SK-N-SH treated with all-trans-retinoic acid at 6 μM for 48 hours (cell line): ENCODE measurements at regions not wholly inside any gene's neighbourhood (a gene's known extent, or its start where the extent isn't known, plus 50 kb on each side); places are given as distances from the start of the nearest gene placed in this dataset.

Experiments
- ATAC-seq: fragments of 200-7000 bp; cut with Tn5 transposase; 3 replicates; pipeline ENCODE4 v1.9.1; 2020; ENCODE audit warnings: mild to moderate bottlenecking, moderate library complexity
- ARNTL ChIP-seq: fragments of 450-650 bp; formaldehyde crosslinking; IDR thresholded peaks from 2 replicates; pipeline ENCODE4 v1.5.0; 2020; ENCODE audit warnings: low read depth, mild to moderate bottlenecking, moderate library complexity, borderline replicate concordance
- BACH2 ChIP-seq: fragments of 250-450 bp; sonication (Bioruptor Pico); IDR thresholded peaks from 2 replicates; pipeline ENCODE4 v1.9.0; 2021; ENCODE audit warnings: mild to moderate bottlenecking, borderline replicate concordance
- CSDC2 ChIP-seq: fragments of 250-450 bp; sonication (Bioruptor Pico); IDR thresholded peaks from 2 replicates; pipeline ENCODE4 v1.5.0; 2020; ENCODE audit warnings: mild to moderate bottlenecking, moderate library complexity
- CSRNP3 ChIP-seq: fragments of 250-450 bp; sonication (Bioruptor Pico); IDR thresholded peaks from 2 replicates; pipeline ENCODE4 v1.5.1; 2021; ENCODE audit warnings: mild to moderate bottlenecking, moderate library complexity
- GLIS3 ChIP-seq: fragments of 250-450 bp; sonication (Bioruptor Pico); IDR thresholded peaks from 2 replicates; pipeline ENCODE4 v1.5.0; 2020; ENCODE audit warnings: mild to moderate bottlenecking, moderate library complexity
- OSR1 ChIP-seq: fragments of 250-450 bp; sonication (Bioruptor Pico); IDR thresholded peaks from 2 replicates; pipeline ENCODE4 v1.8.0; 2022; ENCODE audit warnings: moderate library complexity, mild to moderate bottlenecking, inconsistent platforms
- PATZ1 ChIP-seq: fragments of 250-450 bp; sonication (Bioruptor Pico); IDR thresholded peaks from 2 replicates; pipeline ENCODE4 v1.8.0; 2020; ENCODE audit warnings: mild to moderate bottlenecking, moderate library complexity, borderline replicate concordance
- POU6F1 ChIP-seq: fragments of 250-450 bp; sonication (Bioruptor Pico); IDR thresholded peaks from 2 replicates; pipeline ENCODE4 v1.8.0; 2021; ENCODE audit warnings: low read depth, mild to moderate bottlenecking, moderate library complexity, borderline replicate concordance
- PPARA ChIP-seq: fragments of 250-450 bp; sonication (Bioruptor Pico); IDR thresholded peaks from 2 replicates; pipeline ENCODE4 v1.5.0; 2020; ENCODE audit warnings: mild to moderate bottlenecking, borderline replicate concordance
- RARB ChIP-seq: fragments of 250-450 bp; sonication (Bioruptor Pico); IDR thresholded peaks from 2 replicates; pipeline ENCODE4 v1.8.0; 2021; ENCODE audit warnings: mild to moderate bottlenecking, moderate library complexity
- SNAI2 ChIP-seq: fragments of 250-450 bp; sonication (Bioruptor Pico); IDR thresholded peaks from 2 replicates; pipeline ENCODE4 v1.5.0; 2020; ENCODE audit warnings: mild to moderate bottlenecking, moderate library complexity
- TCF4 ChIP-seq: fragments of 250-450 bp; sonication (Bioruptor Pico); IDR thresholded peaks from 2 replicates; pipeline ENCODE4 v1.8.0; 2021; ENCODE audit warnings: mild to moderate bottlenecking, moderate library complexity, borderline replicate concordance
- TOX ChIP-seq: fragments of 250-450 bp; sonication (Bioruptor Pico); IDR thresholded peaks from 2 replicates; pipeline ENCODE4 v1.8.0; 2021; ENCODE audit warnings: mild to moderate bottlenecking, moderate library complexity, borderline replicate concordance
- ZC3H10 ChIP-seq: fragments of 250-450 bp; sonication (Bioruptor Pico); IDR thresholded peaks from 2 replicates; pipeline ENCODE4 v1.5.1; 2021; ENCODE audit warnings: mild to moderate bottlenecking, moderate library complexity
- ZFP3 ChIP-seq: fragments of 250-450 bp; sonication (Bioruptor Pico); IDR thresholded peaks from 2 replicates; pipeline ENCODE4 v1.5.0; 2020; ENCODE audit warnings: mild to moderate bottlenecking, moderate library complexity
- ZNF565 ChIP-seq: fragments of 450-650 bp; formaldehyde crosslinking; conservative IDR thresholded peaks from 2 replicates; pipeline ENCODE4 v1.5.0; 2020; ENCODE audit warnings: low read depth, mild to moderate bottlenecking, moderate library complexity
- ZNF70 ChIP-seq: fragments of 450-650 bp; formaldehyde crosslinking; IDR thresholded peaks from 2 replicates; pipeline ENCODE4 v1.5.0; 2020; ENCODE audit warnings: mild to moderate bottlenecking, moderate library complexity
- ZNF8 ChIP-seq: fragments of 450-650 bp; formaldehyde crosslinking; IDR thresholded peaks from 2 replicates; pipeline ENCODE4 v1.5.0; 2020; ENCODE audit warnings: mild to moderate bottlenecking, moderate library complexity
- TF ChIP-seq, protein P1 (sequence below): fragments of 250-450 bp; sonication (Bioruptor Pico); IDR thresholded peaks from 2 replicates; pipeline ENCODE4 v1.5.1; 2020; ENCODE audit warnings: low read depth, mild to moderate bottlenecking, moderate library complexity
- TF ChIP-seq, protein P2 (sequence below): fragments of 250-450 bp; sonication (Bioruptor Pico); IDR thresholded peaks from 2 replicates; pipeline ENCODE4 v1.5.0; 2020; ENCODE audit warnings: mild to moderate bottlenecking, moderate library complexity

DNA sequence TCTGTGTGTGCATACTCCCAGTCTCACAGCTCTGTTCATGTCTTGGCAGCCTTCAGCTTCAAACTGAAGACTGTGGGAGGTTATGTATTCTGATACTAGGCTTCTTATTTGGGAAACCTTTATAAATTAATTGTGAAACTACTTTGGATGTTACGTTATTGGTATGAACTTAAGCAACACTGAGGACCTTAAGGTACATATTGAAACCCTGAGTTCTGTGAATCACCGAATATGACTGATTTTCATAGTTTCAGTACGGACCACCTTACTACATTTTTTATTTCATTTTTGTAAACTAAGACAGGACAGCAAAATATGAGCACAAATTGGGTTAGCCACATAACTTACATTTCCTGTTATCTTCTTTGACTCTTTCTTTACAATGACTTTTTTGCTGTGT is 498.4 kb downstream of the PDGFC start (continued):
- no peak for TF ChIP-seq POU6F1 (CRISPR knock-in tag)
- no peak for TF ChIP-seq ARNTL
- TF ChIP-seq PPARA (CRISPR knock-in tag), result no peak

DNA sequence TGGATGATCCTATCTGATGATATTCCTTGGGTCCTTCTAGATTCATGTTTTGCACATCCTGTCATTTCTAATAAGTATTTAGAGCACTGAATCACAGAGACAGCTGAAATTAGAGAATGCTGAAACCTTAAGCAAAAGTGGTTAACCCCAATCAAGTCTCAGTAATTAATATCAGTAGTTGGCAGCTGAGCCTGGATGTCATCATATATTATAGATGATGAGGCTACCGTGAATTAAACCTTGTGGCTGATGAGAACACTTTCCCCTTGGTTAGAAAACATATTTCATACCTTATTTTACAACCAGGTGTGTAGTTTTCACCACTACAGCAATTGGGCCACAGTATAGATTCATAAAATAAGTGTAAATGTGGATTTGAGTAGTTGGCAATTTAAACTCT is 499.0 kb downstream of the PDGFC start:
- no peak for ATAC-seq
- TF ChIP-seq CSDC2 (CRISPR knock-in tag) (no peak), ZNF70 (no peak), BACH2 (CRISPR knock-in tag) (no peak), ARNTL (no peak)
- TF ChIP-seq, protein P1, sequence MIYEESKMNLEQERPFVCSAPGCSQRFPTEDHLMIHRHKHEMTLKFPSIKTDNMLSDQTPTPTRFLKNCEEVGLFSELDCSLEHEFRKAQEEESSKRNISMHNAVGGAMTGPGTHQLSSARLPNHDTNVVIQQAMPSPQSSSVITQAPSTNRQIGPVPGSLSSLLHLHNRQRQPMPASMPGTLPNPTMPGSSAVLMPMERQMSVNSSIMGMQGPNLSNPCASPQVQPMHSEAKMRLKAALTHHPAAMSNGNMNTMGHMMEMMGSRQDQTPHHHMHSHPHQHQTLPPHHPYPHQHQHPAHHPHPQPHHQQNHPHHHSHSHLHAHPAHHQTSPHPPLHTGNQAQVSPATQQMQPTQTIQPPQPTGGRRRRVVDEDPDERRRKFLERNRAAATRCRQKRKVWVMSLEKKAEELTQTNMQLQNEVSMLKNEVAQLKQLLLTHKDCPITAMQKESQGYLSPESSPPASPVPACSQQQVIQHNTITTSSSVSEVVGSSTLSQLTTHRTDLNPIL, result no peak

DNA sequence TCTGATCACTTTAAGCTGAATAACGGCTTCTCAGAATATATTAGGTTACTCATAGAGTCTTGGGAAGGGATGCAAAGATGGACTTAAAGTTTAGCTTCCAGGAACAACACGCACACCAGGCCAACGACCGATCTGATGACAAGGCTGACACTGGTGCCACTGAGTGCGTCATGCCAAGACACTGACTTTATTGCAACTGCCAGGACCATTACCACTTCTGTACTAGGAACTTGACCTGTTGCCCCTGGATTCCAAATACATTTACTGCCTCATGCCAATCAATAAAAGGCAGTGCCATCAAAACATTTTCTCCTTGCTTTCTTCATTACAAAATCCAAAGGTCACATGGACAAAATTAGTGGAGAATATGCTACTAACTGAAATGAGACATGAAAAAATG is 505.9 kb upstream of the CTSO start:
- TF ChIP-seq ZNF565 (CRISPR knock-in tag) (no peak), ZC3H10 (CRISPR knock-in tag) (no peak), ZNF8 (CRISPR knock-in tag) (no peak), PATZ1 (CRISPR knock-in tag) (no peak), RARB (CRISPR knock-in tag) (no peak), ARNTL (no peak), POU6F1 (CRISPR knock-in tag) (no peak), PPARA (CRISPR knock-in tag) (no peak)
- TF ChIP-seq, protein P2, sequence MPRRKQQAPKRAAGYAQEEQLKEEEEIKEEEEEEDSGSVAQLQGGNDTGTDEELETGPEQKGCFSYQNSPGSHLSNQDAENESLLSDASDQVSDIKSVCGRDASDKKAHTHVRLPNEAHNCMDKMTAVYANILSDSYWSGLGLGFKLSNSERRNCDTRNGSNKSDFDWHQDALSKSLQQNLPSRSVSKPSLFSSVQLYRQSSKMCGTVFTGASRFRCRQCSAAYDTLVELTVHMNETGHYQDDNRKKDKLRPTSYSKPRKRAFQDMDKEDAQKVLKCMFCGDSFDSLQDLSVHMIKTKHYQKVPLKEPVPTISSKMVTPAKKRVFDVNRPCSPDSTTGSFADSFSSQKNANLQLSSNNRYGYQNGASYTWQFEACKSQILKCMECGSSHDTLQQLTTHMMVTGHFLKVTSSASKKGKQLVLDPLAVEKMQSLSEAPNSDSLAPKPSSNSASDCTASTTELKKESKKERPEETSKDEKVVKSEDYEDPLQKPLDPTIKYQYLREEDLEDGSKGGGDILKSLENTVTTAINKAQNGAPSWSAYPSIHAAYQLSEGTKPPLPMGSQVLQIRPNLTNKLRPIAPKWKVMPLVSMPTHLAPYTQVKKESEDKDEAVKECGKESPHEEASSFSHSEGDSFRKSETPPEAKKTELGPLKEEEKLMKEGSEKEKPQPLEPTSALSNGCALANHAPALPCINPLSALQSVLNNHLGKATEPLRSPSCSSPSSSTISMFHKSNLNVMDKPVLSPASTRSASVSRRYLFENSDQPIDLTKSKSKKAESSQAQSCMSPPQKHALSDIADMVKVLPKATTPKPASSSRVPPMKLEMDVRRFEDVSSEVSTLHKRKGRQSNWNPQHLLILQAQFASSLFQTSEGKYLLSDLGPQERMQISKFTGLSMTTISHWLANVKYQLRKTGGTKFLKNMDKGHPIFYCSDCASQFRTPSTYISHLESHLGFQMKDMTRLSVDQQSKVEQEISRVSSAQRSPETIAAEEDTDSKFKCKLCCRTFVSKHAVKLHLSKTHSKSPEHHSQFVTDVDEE (CRISPR knock-in tag), result no peak

DNA sequence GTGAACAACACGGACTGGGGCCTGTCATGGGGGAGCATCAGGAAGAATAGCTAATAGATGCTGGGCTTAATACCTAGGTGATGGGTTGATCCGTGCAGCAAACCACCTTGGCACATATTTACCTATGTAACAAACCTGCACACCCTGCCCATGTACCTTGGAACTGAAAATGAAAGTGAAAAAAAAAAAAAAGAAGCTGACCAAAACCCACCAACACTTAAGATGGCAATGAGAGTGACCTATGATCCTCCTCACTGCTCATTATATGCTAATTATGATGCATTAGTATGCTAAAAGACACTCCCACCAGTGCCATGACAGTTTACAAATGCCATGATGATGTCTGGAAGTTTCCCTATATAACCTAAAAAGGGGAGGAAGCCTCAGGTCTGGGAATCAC is 503.2 kb upstream of the CTSO start:
- ATAC-seq, result no peak
- no peak for TF ChIP-seq ZNF8 (CRISPR knock-in tag)
- no peak for TF ChIP-seq CSDC2 (CRISPR knock-in tag)
- TF ChIP-seq TCF4 (CRISPR knock-in tag), result no peak
- no peak for TF ChIP-seq ZFP3 (CRISPR knock-in tag)
- TF ChIP-seq CSRNP3 (CRISPR knock-in tag), result no peak
- TF ChIP-seq ARNTL, result no peak
- TF ChIP-seq RARB (CRISPR knock-in tag), result no peak
- TF ChIP-seq ZNF70, result no peak
- no peak for TF ChIP-seq OSR1 (CRISPR knock-in tag)
- TF ChIP-seq SNAI2 (CRISPR knock-in tag), result no peak
- no peak for TF ChIP-seq TOX
- TF ChIP-seq POU6F1 (CRISPR knock-in tag), result no peak
- TF ChIP-seq BACH2 (CRISPR knock-in tag), result no peak
- no peak for TF ChIP-seq ZC3H10 (CRISPR knock-in tag)
- TF ChIP-seq PATZ1 (CRISPR knock-in tag), result no peak
- TF ChIP-seq PPARA (CRISPR knock-in tag), result no peak
- TF ChIP-seq GLIS3 (CRISPR knock-in tag), result no peak
- no peak for TF ChIP-seq ZNF565 (CRISPR knock-in tag)

More for the DNA sequence above, 505.9 kb upstream of the CTSO start:
- ATAC-seq, result no peak
